OCI-LY3 (cell line): ENCODE measurements at regions not wholly inside any gene's neighbourhood (a gene's known extent, or its start where the extent isn't known, plus 50 kb on each side); places are given as distances from the start of the nearest gene placed in this dataset.

Experiments
- H2AFZ ChIP-seq: fragments of 200-600, 300-600 bp; shearing (Covaris generic); 2 replicates; pipeline ENCODE4 v1.6.0; 2014; ENCODE audit warnings: antibody characterized with exemption, low read depth, low read length
- H3K27ac ChIP-seq: fragments of 200-600, 300-600 bp; sonication (generic); 2 replicates; pipeline ENCODE4 v1.5.1; 2014; ENCODE audit warnings: mild to moderate bottlenecking, low read length, moderate library complexity, mixed read lengths
- H3K27me3 ChIP-seq: fragments of 200-600, 300-600 bp; sonication (generic); 2 replicates; pipeline ENCODE4 v1.6.1; 2014; ENCODE audit warnings: low read depth, low read length, mixed read lengths
- H3K36me3 ChIP-seq: fragments of 200-600, 300-600 bp; sonication (generic); replicated peaks from 2 replicates; pipeline ENCODE3; 2014; ENCODE audit warnings: low read depth, low read length, mixed read lengths
- H3K4me1 ChIP-seq: fragments of 300-600, 200-600 bp; sonication (generic); 2 replicates; pipeline ENCODE4 v1.6.1; 2014; ENCODE audit warnings: low read length, mixed read lengths
- H3K4me2 ChIP-seq: fragments of 200-600, 300-600 bp; sonication (generic); 2 replicates; pipeline ENCODE4 v1.6.1; 2014; ENCODE audit warnings: low read length, mixed read lengths
- H3K4me3 ChIP-seq: fragments of 300-600, 200-600 bp; sonication (generic); 2 replicates; pipeline ENCODE4 v1.5.1; 2014; ENCODE audit warnings: antibody characterized with exemption, mild to moderate bottlenecking, low read length, moderate library complexity
- H3K79me2 ChIP-seq: fragments of 300-600, 200-600 bp; shearing (Covaris generic); 2 replicates; pipeline ENCODE4 v1.6.1; 2014; ENCODE audit warnings: mild to moderate bottlenecking, low read length, mixed read lengths
- H3K9ac ChIP-seq: fragments of 300-600, 200-600 bp; shearing (Covaris generic); 2 replicates; pipeline ENCODE4 v1.6.0; 2014; ENCODE audit warnings: mild to moderate bottlenecking, low read length, moderate library complexity
- H3K9me3 ChIP-seq: fragments of 200-600, 300-600 bp; shearing (Covaris generic); 2 replicates; pipeline ENCODE4 v1.6.1; 2014; ENCODE audit warnings: low read length, mixed read lengths; ENCODE audit not compliant: insufficient read depth
- H4K20me1 ChIP-seq: fragments of 200-600, 300-600 bp; sonication (generic); 2 replicates; pipeline ENCODE4 v1.6.1; 2016; ENCODE audit warnings: low read length, mixed read lengths; ENCODE audit not compliant: insufficient read depth
- EZH2phosphoT487 ChIP-seq: fragments of 200-600 bp; shearing (Covaris generic); IDR thresholded peaks from 2 replicates; pipeline ENCODE4 v1.6.1; 2018; ENCODE audit warnings: antibody characterized with exemption, mixed run types, low read depth
- TF ChIP-seq, protein P1 (sequence below): fragments of 200-600, 300-600 bp; sonication (generic); IDR thresholded peaks from 2 replicates; pipeline ENCODE4 v1.5.1; 2014; ENCODE audit warnings: antibody characterized with exemption, low read length, low read depth

DNA sequence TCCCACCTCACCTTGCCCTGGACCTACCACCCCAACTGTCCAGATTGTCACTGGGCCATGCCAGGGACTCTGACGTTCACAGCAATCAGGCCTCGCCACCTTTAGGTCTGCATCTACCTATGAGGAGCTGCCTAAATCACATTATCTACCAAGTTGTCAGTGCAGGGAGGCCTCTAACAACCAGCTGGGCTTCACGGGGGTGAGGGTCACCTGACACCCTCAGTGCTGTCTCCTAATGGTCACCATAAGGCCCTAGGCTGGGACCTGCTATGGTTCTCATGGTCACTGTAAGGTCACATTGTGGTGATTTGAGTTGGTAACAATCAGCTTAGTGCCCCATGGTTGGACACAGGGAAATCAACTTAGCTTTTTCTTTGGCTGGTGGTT lies 119.2 kb upstream of the CXCL14 start:
- Histone ChIP-seq H3K9ac (no peak overlapping the region), H3K36me3 (no peaks in the 10 kb centered on the region), H3K4me2 (no peak overlapping the region), H3K4me3 (no peak overlapping the region), H3K27me3 (no peaks in the 10 kb centered on the region), H3K9me3 (no peaks in the 10 kb centered on the region), H3K4me1 (no peaks in the 10 kb centered on the region), H3K79me2 (no peaks in the 10 kb centered on the region), H4K20me1 (no peaks in the 10 kb centered on the region), H2AFZ (no peak overlapping the region), H3K27ac (no peak overlapping the region)
- TF ChIP-seq EZH2phosphoT487: no peak
- TF ChIP-seq, protein P1, sequence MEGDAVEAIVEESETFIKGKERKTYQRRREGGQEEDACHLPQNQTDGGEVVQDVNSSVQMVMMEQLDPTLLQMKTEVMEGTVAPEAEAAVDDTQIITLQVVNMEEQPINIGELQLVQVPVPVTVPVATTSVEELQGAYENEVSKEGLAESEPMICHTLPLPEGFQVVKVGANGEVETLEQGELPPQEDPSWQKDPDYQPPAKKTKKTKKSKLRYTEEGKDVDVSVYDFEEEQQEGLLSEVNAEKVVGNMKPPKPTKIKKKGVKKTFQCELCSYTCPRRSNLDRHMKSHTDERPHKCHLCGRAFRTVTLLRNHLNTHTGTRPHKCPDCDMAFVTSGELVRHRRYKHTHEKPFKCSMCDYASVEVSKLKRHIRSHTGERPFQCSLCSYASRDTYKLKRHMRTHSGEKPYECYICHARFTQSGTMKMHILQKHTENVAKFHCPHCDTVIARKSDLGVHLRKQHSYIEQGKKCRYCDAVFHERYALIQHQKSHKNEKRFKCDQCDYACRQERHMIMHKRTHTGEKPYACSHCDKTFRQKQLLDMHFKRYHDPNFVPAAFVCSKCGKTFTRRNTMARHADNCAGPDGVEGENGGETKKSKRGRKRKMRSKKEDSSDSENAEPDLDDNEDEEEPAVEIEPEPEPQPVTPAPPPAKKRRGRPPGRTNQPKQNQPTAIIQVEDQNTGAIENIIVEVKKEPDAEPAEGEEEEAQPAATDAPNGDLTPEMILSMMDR: no peak

DNA sequence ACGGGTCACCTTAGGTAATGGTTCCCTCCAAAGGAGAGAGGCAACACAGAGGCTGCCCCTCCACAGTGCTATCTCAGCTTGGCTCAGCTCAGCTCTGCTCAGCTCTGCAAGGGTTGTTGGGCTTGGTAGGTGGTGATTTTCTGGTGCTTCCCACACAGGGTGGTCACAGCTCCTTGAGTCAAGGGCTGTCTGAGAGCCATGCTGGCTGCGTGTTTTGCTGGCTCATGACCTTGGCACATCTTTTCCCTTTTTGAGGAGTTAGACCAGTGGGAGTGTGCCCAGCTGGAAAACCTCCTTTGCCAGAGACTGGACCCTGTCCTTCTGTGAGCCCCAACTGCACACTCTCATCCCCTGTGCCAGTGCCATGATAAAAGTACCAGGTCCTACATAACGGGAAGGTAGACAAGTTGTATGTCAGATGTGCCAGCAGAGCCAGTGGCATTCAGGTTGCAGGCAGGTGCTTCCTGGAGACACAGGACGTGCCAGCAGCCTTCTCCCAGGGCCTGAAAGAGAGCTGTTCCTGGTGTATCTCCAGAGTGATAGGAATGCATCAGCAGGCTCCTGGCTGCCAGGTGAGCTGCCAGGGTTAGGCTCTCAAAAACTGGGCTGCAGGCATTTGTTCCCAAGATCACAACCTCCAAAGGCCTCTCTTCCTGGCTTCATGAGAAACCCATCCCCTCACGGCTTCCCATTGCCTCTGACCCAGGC lies 118.6 kb upstream of the CXCL14 start:
- H3K36me3 ChIP-seq: no peaks in the 10 kb centered on the region
- H3K27ac ChIP-seq: no peak overlapping the region
- H3K79me2 ChIP-seq: no peaks in the 10 kb centered on the region
- H3K9me3 ChIP-seq: no peaks in the 10 kb centered on the region
- no peak overlapping the region for H3K4me3 ChIP-seq
- H4K20me1 ChIP-seq: no peaks in the 10 kb centered on the region
- no peak overlapping the region for H3K4me2 ChIP-seq
- no peak for TF ChIP-seq EZH2phosphoT487
- TF ChIP-seq, protein P1: no peak
- H3K4me1 ChIP-seq: no peaks in the 10 kb centered on the region
- no peak overlapping the region for H2AFZ ChIP-seq
- 0 out of 2 replicates have a peak, but pooled peaks cover 4% of the 10 kb centered on the region for H3K27me3 ChIP-seq
- H3K9ac ChIP-seq: no peak overlapping the region

DNA sequence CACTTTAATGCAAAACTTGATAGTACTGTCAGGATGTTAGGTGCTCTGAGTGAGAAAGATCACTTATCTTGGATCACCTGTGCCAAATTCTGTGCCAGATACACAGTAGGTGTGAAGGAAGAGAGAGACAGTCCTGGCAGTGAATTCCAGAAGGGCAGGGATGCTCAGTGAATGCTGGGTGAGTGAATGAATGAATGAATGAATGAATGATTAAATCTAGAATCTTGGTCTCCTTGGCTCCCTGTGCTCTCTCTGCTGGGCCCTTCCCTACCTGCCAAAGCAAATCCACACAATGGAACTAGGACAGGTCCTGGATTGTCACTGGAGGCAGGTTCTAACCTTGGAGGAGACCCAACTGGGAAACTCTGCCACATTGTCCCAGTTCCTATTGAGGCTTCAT lies 117.5 kb upstream of the CXCL14 start:
- Histone ChIP-seq H3K4me2 (no peak overlapping the region), H3K4me1 (no peaks in the 10 kb centered on the region), H3K9me3 (no peaks in the 10 kb centered on the region), H3K27me3 (0 out of 2 replicates have a peak, but pooled peaks cover 4% of the 10 kb centered on the region), H3K36me3 (no peaks in the 10 kb centered on the region), H3K27ac (no peak overlapping the region), H2AFZ (no peak overlapping the region), H3K9ac (no peak overlapping the region), H4K20me1 (no peaks in the 10 kb centered on the region), H3K4me3 (no peak overlapping the region), H3K79me2 (no peaks in the 10 kb centered on the region)
- TF ChIP-seq, protein P1: no peak
- TF ChIP-seq EZH2phosphoT487: no peak

DNA sequence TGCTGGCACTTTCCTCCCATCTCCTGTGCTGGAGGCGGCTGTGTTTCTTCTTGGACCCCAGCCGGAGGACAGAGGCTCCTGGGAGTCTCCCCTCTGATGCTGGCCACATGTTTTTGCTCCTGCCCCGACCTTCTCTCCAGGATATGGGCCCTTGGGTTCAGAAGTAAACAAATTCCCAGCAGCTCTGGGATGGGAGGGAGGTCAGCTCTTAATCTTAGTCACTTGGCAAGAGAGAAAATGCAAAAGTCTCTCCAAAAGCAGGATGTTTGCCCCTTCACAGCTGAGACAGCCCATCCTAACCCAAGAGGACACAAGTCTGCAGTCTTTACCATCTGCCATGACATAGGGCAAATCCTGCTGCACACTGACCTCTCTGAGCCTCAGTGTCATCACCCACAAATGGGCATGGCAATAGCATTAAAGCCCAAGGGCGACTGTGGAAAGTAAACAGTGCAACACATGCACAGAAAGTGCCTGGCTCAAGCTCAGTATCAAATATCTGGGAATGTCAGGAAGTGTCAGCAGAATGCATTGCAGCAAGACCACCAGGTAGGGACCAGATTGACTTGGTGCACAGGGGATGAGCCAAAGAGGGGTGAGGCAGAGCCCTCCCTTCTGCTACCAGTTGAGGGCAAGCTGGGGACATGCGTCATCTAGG lies 117.0 kb upstream of the CXCL14 start:
- no peaks in the 10 kb centered on the region for H3K36me3 ChIP-seq
- no peaks in the 10 kb centered on the region for H3K79me2 ChIP-seq
- no peak overlapping the region for H3K9ac ChIP-seq
- H4K20me1 ChIP-seq: no peaks in the 10 kb centered on the region
- H3K27me3 ChIP-seq: 0 out of 2 replicates have a peak, but pooled peaks cover 4% of the 10 kb centered on the region
- no peak overlapping the region for H3K4me3 ChIP-seq
- TF ChIP-seq, protein P1: no peak
- no peak for TF ChIP-seq EZH2phosphoT487
- H3K4me2 ChIP-seq: no peak overlapping the region
- H3K9me3 ChIP-seq: no peaks in the 10 kb centered on the region
- no peaks in the 10 kb centered on the region for H3K4me1 ChIP-seq
- no peak overlapping the region for H2AFZ ChIP-seq
- H3K27ac ChIP-seq: no peak overlapping the region
